Thyroid gland (tissue), 4 donors: ENCODE measurements at regions not wholly inside any gene's neighbourhood (a gene's known extent, or its start where the extent isn't known, plus 50 kb on each side); places are given as distances from the start of the nearest gene placed in this dataset.
"Not testable (repeated sequence)": the region's sequence is repeated elsewhere in the genome, so short reads cannot be mapped to it uniquely, and the experiment has no call there.

Experiments
- DNase-seq, 2 donors: peaks; one replicate each; pipeline ENCODE4 v3.0.0-alpha.2; 2019
- H3K27ac ChIP-seq, 3 donors: fragments of 200-600 bp; sonication (generic); 1 replicate in 2 of 3; 2 replicates in 1 of 3; pipeline ENCODE4 v1.5.1; 2016 to 2019; ENCODE audit warnings: mild to moderate bottlenecking in 1 of 3, moderate library complexity in 1 of 3
- H3K27me3 ChIP-seq: fragments of 200-600 bp; sonication (generic); one replicate; pipeline ENCODE4 v1.5.1; 2019
- H3K36me3 ChIP-seq, 2 donors: fragments of 200-600 bp; sonication (generic); one replicate each; pipeline ENCODE4 v1.5.1; 2016 to 2019
- H3K4me1 ChIP-seq, 2 donors: fragments of 200-600 bp; sonication (generic); one replicate each; pipeline ENCODE4 v1.5.1; 2017 to 2019
- H3K4me3 ChIP-seq, 3 donors: fragments of 200-600 bp; sonication (generic); replicated peaks in 1 of 3; 1 replicate in 2 of 3; 2 replicates in 1 of 3; pipeline ENCODE4 v1.5.1; 2016; ENCODE audit warnings: mild to moderate bottlenecking in 1 of 3
- H3K9me3 ChIP-seq: fragments of 200-600 bp; sonication (generic); one replicate; pipeline ENCODE4 v1.5.1; 2017
- WGBS, 2 donors: methylation state at CpG; one replicate each; pipeline ENCODE4 v1.1.5; 2017; 5-methylcytosine and 5-hydroxymethylcytosine counted together
- intact Hi-C: fragments of 100-400 bp; cut with DNase I; formaldehyde crosslinking; loops from one replicate; pipeline ENCODE4 v1.15.1; 2023

GRCh38 chr9:41269054-41269453 lies 79.9 kb upstream of the ZNG1F start:
- intact Hi-C loops, H3K4me3 ChIP-seq, H3K27me3 ChIP-seq, H3K27ac ChIP-seq, H3K9me3 ChIP-seq, H3K36me3 ChIP-seq, H3K4me1 ChIP-seq: not testable (repeated sequence)
- DNase-seq: peak in 1 of 2 donors; percentile 7
- WGBS, 2 donors: 29 to 38% methylated on average over 10 to 16 of the region's 18 CpGs

DNA sequence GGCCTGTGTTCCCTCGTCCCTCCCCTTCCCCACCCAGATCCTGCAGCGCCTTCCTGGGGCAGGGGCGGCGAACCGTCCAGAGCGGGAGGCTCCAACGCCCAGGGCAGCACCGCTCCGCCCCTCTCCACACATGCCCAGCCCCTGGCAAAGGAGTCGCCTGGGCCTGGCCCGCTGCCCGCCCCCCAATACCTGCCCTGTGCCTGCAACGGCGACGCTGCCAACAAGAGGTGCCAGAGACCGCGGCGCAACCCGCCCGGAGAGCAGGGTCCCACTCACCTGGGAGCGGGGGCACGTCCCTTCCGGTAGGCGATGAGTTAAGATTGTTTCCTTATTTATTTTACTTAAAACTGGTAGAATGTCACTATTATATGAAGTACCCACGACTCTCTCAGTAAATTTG lies 77.5 kb upstream of the ZNG1F start:
- 2 to 6% methylated on average over 14 to 24 of the region's 25 CpGs for WGBS, 2 donors
- H3K4me1 ChIP-seq, H3K4me3 ChIP-seq, H3K36me3 ChIP-seq, intact Hi-C loops, H3K27me3 ChIP-seq, H3K9me3 ChIP-seq, H3K27ac ChIP-seq: not testable (repeated sequence)
- peak; percentile 73 to 87 for DNase-seq

GRCh38 chr9:41266000-41266399 lies 76.9 kb upstream of the ZNG1F start:
- H3K27ac ChIP-seq, H3K27me3 ChIP-seq, H3K9me3 ChIP-seq, intact Hi-C loops, H3K4me3 ChIP-seq, H3K4me1 ChIP-seq, H3K36me3 ChIP-seq: not testable (repeated sequence)
- DNase-seq: peak; percentile 7 to 20
- WGBS, 2 donors: 46% methylated on average over 6 of the region's 15 CpGs; no CpG with 5 or more reads in 1 of the 2 donors

DNA sequence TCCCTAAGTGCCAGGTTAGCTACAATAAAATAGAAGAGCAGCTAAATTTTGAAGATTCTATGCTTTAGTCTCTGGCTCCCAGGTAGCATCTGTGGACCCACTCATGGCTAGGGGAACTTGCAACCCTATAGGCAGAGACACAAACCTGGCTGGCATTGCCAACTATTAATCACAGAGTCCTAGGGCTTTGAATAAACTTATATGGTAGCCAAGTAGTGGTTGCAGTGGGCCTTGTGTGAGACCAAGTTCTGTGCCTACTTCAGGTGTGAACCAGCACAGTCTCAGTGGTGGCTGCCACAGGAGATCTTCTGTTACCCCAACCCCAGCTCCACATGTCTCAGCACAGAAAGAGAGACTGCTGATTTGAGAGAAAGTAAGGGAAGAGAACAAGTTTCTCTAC lies 62.9 kb upstream of the ZNG1F start:
- DNase-seq, H3K4me3 ChIP-seq, H3K27me3 ChIP-seq, H3K9me3 ChIP-seq, intact Hi-C loops, H3K4me1 ChIP-seq, H3K27ac ChIP-seq, H3K36me3 ChIP-seq: not testable (repeated sequence)

GRCh38 chr9:41251101-41251500 lies 62.0 kb upstream of the ZNG1F start:
- H3K4me1 ChIP-seq, H3K9me3 ChIP-seq, DNase-seq, H3K36me3 ChIP-seq, intact Hi-C loops, H3K27me3 ChIP-seq, H3K4me3 ChIP-seq, H3K27ac ChIP-seq: not testable (repeated sequence)
- 21 to 31% methylated on average over 3 of the region's 3 CpGs for WGBS, 2 donors

- H3K4me1 ChIP-seq, DNase-seq, H3K36me3 ChIP-seq, H3K4me3 ChIP-seq, H3K27me3 ChIP-seq, H3K27ac ChIP-seq, intact Hi-C loops, H3K9me3 ChIP-seq: not testable (repeated sequence)
- 77 to 100% methylated on average over 4 of the region's 4 CpGs for WGBS, 2 donors
Observed at GRCh38 chr9:41246702-41247101, 57.6 kb upstream of the ZNG1F start.
